Hepatocyte (in vitro differentiated cells): ENCODE measurements at regions not wholly inside any gene's neighbourhood (a gene's known extent, or its start where the extent isn't known, plus 50 kb on each side); places are given as distances from the start of the nearest gene placed in this dataset.

Experiments
- EZH2 ChIP-seq: fragments of 200-600 bp; sonication (generic); IDR thresholded peaks from 2 replicates; pipeline ENCODE4 v1.6.1; 2016; ENCODE audit warnings: antibody characterized with exemption, mild to moderate bottlenecking, borderline replicate concordance
- EZH2phosphoT487 ChIP-seq: fragments of 200-600 bp; sonication (generic); IDR thresholded peaks from one replicate; pipeline ENCODE4 v1.6.1; 2018; ENCODE audit warnings: antibody characterized with exemption, mild to moderate bottlenecking, low read depth, moderate library complexity; ENCODE audit not compliant: unreplicated experiment, severe bottlenecking
- TF ChIP-seq, protein P1 (sequence below): fragments of 200-600 bp; sonication (generic); IDR thresholded peaks from 2 replicates; pipeline ENCODE4 v1.5.1; 2016; ENCODE audit warnings: antibody characterized with exemption, mild to moderate bottlenecking; ENCODE audit not compliant: poor library complexity

DNA sequence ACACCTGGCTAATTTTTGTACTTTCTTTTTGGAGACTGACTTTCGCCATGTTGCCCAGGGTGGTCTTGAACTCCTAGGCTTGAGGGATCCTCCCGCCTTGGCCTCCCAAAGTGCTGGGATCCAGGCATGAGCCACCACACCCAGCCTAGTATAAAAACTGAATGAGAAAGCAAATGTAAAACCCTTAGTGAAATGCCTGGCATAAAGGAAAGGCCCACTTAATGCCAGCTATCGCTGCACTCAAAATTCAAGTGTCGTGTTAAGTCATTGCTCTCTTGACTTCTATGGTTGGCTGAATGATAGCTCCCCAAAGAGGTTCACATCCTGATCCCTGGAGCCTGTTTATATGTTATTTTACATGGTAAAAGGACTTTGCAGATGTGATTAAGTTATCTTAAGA lies 54.4 kb upstream of the PNRC1 start:
- TF ChIP-seq, protein P1, sequence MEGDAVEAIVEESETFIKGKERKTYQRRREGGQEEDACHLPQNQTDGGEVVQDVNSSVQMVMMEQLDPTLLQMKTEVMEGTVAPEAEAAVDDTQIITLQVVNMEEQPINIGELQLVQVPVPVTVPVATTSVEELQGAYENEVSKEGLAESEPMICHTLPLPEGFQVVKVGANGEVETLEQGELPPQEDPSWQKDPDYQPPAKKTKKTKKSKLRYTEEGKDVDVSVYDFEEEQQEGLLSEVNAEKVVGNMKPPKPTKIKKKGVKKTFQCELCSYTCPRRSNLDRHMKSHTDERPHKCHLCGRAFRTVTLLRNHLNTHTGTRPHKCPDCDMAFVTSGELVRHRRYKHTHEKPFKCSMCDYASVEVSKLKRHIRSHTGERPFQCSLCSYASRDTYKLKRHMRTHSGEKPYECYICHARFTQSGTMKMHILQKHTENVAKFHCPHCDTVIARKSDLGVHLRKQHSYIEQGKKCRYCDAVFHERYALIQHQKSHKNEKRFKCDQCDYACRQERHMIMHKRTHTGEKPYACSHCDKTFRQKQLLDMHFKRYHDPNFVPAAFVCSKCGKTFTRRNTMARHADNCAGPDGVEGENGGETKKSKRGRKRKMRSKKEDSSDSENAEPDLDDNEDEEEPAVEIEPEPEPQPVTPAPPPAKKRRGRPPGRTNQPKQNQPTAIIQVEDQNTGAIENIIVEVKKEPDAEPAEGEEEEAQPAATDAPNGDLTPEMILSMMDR, result no peak
- TF ChIP-seq EZH2 (no peak), EZH2phosphoT487 (no peak)
